SK-N-SH (cell line): ENCODE measurements at regions not wholly inside any gene's neighbourhood (a gene's known extent, or its start where the extent isn't known, plus 50 kb on each side); places are given as distances from the start of the nearest gene placed in this dataset.

Source experiments
- CTCF ChIA-PET: fragments of 300-600, 350-600 bp; formaldehyde crosslinking; extraction: SDS; loops from one replicate; lab custom pipeline; 2021; lab: Yijun Ruan, JAX
- POLR2A ChIA-PET: fragments of 350-600 bp; sonication (Branson Sonifier 250); formaldehyde crosslinking; extraction: SDS; loops from one replicate; lab custom pipeline; 2020; ENCODE audit warnings: antibody characterized with exemption, inconsistent platforms; lab: Yijun Ruan, JAX
- DNase-seq: peaks from one replicate; pipeline ENCODE4 v3.0.0; 2012
- H2AFZ ChIP-seq: fragments of 200-600 bp; sonication (generic); 2 replicates; pipeline ENCODE4 v1.8.1; 2016; ENCODE audit warnings: antibody characterized with exemption, mild to moderate bottlenecking, low read depth
- H3F3A ChIP-seq: fragments of 200-600 bp; sonication (generic); replicated peaks from 2 replicates; pipeline ENCODE3; 2016; ENCODE audit warnings: antibody characterized with exemption, mild to moderate bottlenecking; ENCODE audit not compliant: insufficient read depth
- H3K27ac ChIP-seq, 2 experiments: fragments of 200-500 bp in 1 of 2; fragments of 200-600 bp in 1 of 2; sonication (Bioruptor generic) in 1 of 2; sonication (generic), shearing (Covaris generic) in 1 of 2; 2 replicates each; pipeline versions ENCODE4 v1.5.1 to v1.6.1; 2014 to 2016; ENCODE audit warnings: low read depth in 2 of 2, inconsistent platforms in 1 of 2, low read length in 1 of 2, mild to moderate bottlenecking in 1 of 2, mixed read lengths in 1 of 2
- H3K27me3 ChIP-seq: fragments of 200-600 bp; sonication (generic), shearing (Covaris generic); 2 replicates; pipeline ENCODE4 v1.6.1; 2016; ENCODE audit warnings: mixed run types; ENCODE audit not compliant: insufficient read depth
- H3K36me3 ChIP-seq, 2 experiments: fragments of 200-500 bp in 1 of 2; fragments of 200-600 bp in 1 of 2; sonication (Bioruptor generic) in 1 of 2; sonication (generic) in 1 of 2; replicated peaks in 1 of 2; 2 replicates each; pipeline versions ENCODE3 to v1.5.1; 2014 to 2016; ENCODE audit warnings: low read length in 1 of 2, mild to moderate bottlenecking in 1 of 2; ENCODE audit not compliant: insufficient read depth in 2 of 2, control insufficient read depth in 1 of 2
- H3K4me1 ChIP-seq, 2 experiments: fragments of 200-500 bp in 1 of 2; fragments of 200-600 bp in 1 of 2; sonication (Bioruptor generic) in 1 of 2; sonication (generic), shearing (Covaris generic) in 1 of 2; 2 replicates each; pipeline versions ENCODE4 v1.5.1 to v1.6.1; 2014 to 2016; ENCODE audit warnings: low read depth in 1 of 2, low read length in 1 of 2, mixed run types in 1 of 2; ENCODE audit not compliant: insufficient read depth in 2 of 2, control insufficient read depth in 1 of 2
- H3K4me2 ChIP-seq: fragments of 200-600 bp; sonication (generic), shearing (Covaris generic); 2 replicates; pipeline ENCODE4 v1.6.1; 2017; ENCODE audit warnings: mixed run types
- H3K4me3 ChIP-seq, 2 experiments: fragments of 200-500 bp in 1 of 2; fragments of 200-600 bp in 1 of 2; sonication (Bioruptor generic) in 1 of 2; sonication (generic), shearing (Covaris generic) in 1 of 2; 2 replicates each; pipeline versions ENCODE4 v1.5.1 to v1.8.1; 2014 to 2016; ENCODE audit warnings: low read depth in 2 of 2, inconsistent platforms in 1 of 2, low read length in 1 of 2, mild to moderate bottlenecking in 1 of 2, mixed read lengths in 1 of 2, moderate library complexity in 1 of 2
- H3K79me2 ChIP-seq: fragments of 200-600 bp; sonication (generic); 2 replicates; pipeline ENCODE4 v1.8.1; 2017; ENCODE audit warnings: mild to moderate bottlenecking; ENCODE audit not compliant: insufficient read depth
- H3K9ac ChIP-seq: fragments of 200-600 bp; sonication (generic); 2 replicates; pipeline ENCODE4 v1.6.1; 2017; ENCODE audit warnings: mixed run types
- H3K9me2 ChIP-seq: fragments of 200-600 bp; sonication (generic); 2 replicates; pipeline ENCODE4 v1.6.1; 2017; ENCODE audit warnings: mixed run types
- H3K9me3 ChIP-seq: fragments of 200-600 bp; sonication (generic); 2 replicates; pipeline ENCODE4 v1.6.1; 2017; ENCODE audit warnings: mixed run types, mild to moderate bottlenecking, moderate library complexity
- H4K20me1 ChIP-seq: fragments of 200-600 bp; sonication (generic); 2 replicates; pipeline ENCODE4 v1.6.1; 2017; ENCODE audit warnings: mild to moderate bottlenecking, mixed run types; ENCODE audit not compliant: insufficient read depth
- CHD2 ChIP-seq: fragments of 150-350 bp; IDR thresholded peaks from 2 replicates; pipeline ENCODE4 v1.6.1; 2018; ENCODE audit warnings: low read length; ENCODE audit not compliant: partially characterized antibody
- CTCF ChIP-seq: fragments of 200-600 bp; sonication (generic); IDR thresholded peaks from 2 replicates; pipeline ENCODE4 v1.6.1; 2017; ENCODE audit warnings: antibody characterized with exemption, mild to moderate bottlenecking, moderate library complexity
- ELF1 ChIP-seq: IDR thresholded peaks from 2 replicates; pipeline ENCODE4 v1.4.0; 2012
- FOXJ3 ChIP-seq: sonication (generic); formaldehyde crosslinking; IDR thresholded peaks from 2 replicates; pipeline ENCODE4 v1.5.1; 2020; ENCODE audit warnings: mild to moderate bottlenecking, missing genetic modification reagents
- FOXM1 ChIP-seq: IDR thresholded peaks from 2 replicates; pipeline ENCODE4 v1.4.0; 2012; ENCODE audit warnings: low read depth, mild to moderate bottlenecking
- GABPA ChIP-seq: IDR thresholded peaks from 2 replicates; pipeline ENCODE4 v1.4.0; 2012; ENCODE audit warnings: low read depth, mild to moderate bottlenecking
- GATA2 ChIP-seq: sonication (generic); formaldehyde crosslinking; IDR thresholded peaks from 2 replicates; pipeline ENCODE4 v1.5.0; 2020; ENCODE audit warnings: mild to moderate bottlenecking, missing genetic modification reagents
- IRF3 ChIP-seq: fragments of 150-350 bp; IDR thresholded peaks from 2 replicates; pipeline ENCODE4 v1.6.1; 2016; ENCODE audit warnings: mild to moderate bottlenecking, low read depth, low read length
- MAX ChIP-seq: IDR thresholded peaks from 2 replicates; pipeline ENCODE4 v1.4.0; 2012; ENCODE audit warnings: low read depth
- MEF2A ChIP-seq: IDR thresholded peaks from 2 replicates; pipeline ENCODE4 v1.4.0; 2012; ENCODE audit warnings: low read depth, borderline replicate concordance
- PBX3 ChIP-seq: IDR thresholded peaks from 2 replicates; pipeline ENCODE4; 2012
- POLR2AphosphoS5 ChIP-seq: IDR thresholded peaks from 2 replicates; pipeline ENCODE4 v1.6.1; 2012; ENCODE audit warnings: low read depth, low read length
- SIN3A ChIP-seq: IDR thresholded peaks from 2 replicates; pipeline ENCODE4 v1.6.1; 2012; ENCODE audit warnings: low read depth, mild to moderate bottlenecking, low read length, moderate library complexity, borderline replicate concordance
- SMC3 ChIP-seq: IDR thresholded peaks from 2 replicates; pipeline ENCODE4 v1.6.1; 2012; ENCODE audit warnings: low read depth, low read length, improper control_type of control experiment
- TAF1 ChIP-seq: IDR thresholded peaks from 2 replicates; pipeline ENCODE4 v1.6.1; 2012; ENCODE audit warnings: low read depth, mild to moderate bottlenecking, low read length, moderate library complexity, borderline replicate concordance
- TEAD4 ChIP-seq: IDR thresholded peaks from 2 replicates; pipeline ENCODE4 v1.4.0; 2012; ENCODE audit warnings: mild to moderate bottlenecking, borderline replicate concordance; ENCODE audit not compliant: insufficient read depth
- YY1 ChIP-seq: IDR thresholded peaks from 2 replicates; pipeline ENCODE4 v1.4.0; 2012; ENCODE audit warnings: low read depth, mild to moderate bottlenecking
- ZBTB33 ChIP-seq: IDR thresholded peaks from 2 replicates; pipeline ENCODE4 v1.4.0; 2012; ENCODE audit warnings: low read depth, borderline replicate concordance
- WGBS: methylation state at CpG from one replicate; pipeline ENCODE4 v1.1.6; 2017; ENCODE audit warnings: low lambda C conversion rate; 5-methylcytosine and 5-hydroxymethylcytosine counted together

- WGBS, result 69% methylated on average over 2 of the region's 2 CpGs
- Histone ChIP-seq H3K79me2 (no peaks in the 10 kb centered on the region), H3K9me3 (no peaks in the 10 kb centered on the region), H3K4me2 (no peak overlapping the region), H3F3A (no peaks in the 10 kb centered on the region), H3K9ac (no peak overlapping the region), H3K27me3 (no peaks in the 10 kb centered on the region), H3K27ac (no peak overlapping the region), H3K36me3 (no peaks in the 10 kb centered on the region), H3K4me3 (no peak overlapping the region), H3K9me2 (no peaks in the 10 kb centered on the region), H2AFZ (no peak overlapping the region), H3K4me1 (no peaks in the 10 kb centered on the region), H4K20me1 (no peaks in the 10 kb centered on the region)
- POLR2A ChIA-PET, result no interaction called here
- DNase-seq, result no peak
- CTCF ChIA-PET, result interaction anchor here (0.7 to 1.3 kb wide), 2 partner anchors 34 to 690 kb away, joined by 3 read pairs; no protein-coding TSS in a partner anchor
- TF ChIP-seq IRF3, result no peak
- TF ChIP-seq GATA2 (CRISPR knock-in tag), result no peak
- TF ChIP-seq TAF1, result no peak
- no peak for TF ChIP-seq SIN3A
- TF ChIP-seq FOXJ3 (CRISPR knock-in tag), result no peak
- no peak for TF ChIP-seq ZBTB33
These were observed 523.9 kb upstream of the ADGRL4 start for GRCh38 chr1:79530476-79530875.

GRCh38 chr1:79530055-79530454 lies 523.5 kb upstream of the ADGRL4 start:
- Histone ChIP-seq H3K27ac (no peak overlapping the region), H4K20me1 (no peaks in the 10 kb centered on the region), H3K9me2 (no peaks in the 10 kb centered on the region), H3K9me3 (no peaks in the 10 kb centered on the region), H3F3A (no peaks in the 10 kb centered on the region), H3K27me3 (no peaks in the 10 kb centered on the region), H3K4me1 (no peaks in the 10 kb centered on the region), H3K79me2 (no peaks in the 10 kb centered on the region), H3K4me2 (no peak overlapping the region), H3K4me3 (no peak overlapping the region), H2AFZ (no peak overlapping the region), H3K36me3 (no peaks in the 10 kb centered on the region), H3K9ac (no peak overlapping the region)
- no peak for DNase-seq
- ChIA-PET POLR2A (no interaction called here), CTCF (interaction anchor here (0.7 kb wide), 1 partner anchor 689 kb away, joined by 3 read pairs; no protein-coding TSS in a partner anchor)
- WGBS, result 86% methylated on average over 2 of the region's 2 CpGs
- TF ChIP-seq MAX, result no peak
- no peak for TF ChIP-seq FOXM1
- no peak for TF ChIP-seq CHD2
- TF ChIP-seq POLR2AphosphoS5, result no peak
- TF ChIP-seq CTCF, result no peak
- no peak for TF ChIP-seq YY1
- TF ChIP-seq TEAD4, result no peak
- TF ChIP-seq GATA2 (CRISPR knock-in tag), result no peak
- TF ChIP-seq ELF1, result no peak
- no peak for TF ChIP-seq SIN3A
- TF ChIP-seq GABPA, result no peak
- TF ChIP-seq MEF2A, result no peak
- TF ChIP-seq SMC3, result no peak
- no peak for TF ChIP-seq PBX3
